SU-DHL-6 (cell line): ENCODE measurements at regions not wholly inside any gene's neighbourhood (a gene's known extent, or its start where the extent isn't known, plus 50 kb on each side); places are given as distances from the start of the nearest gene placed in this dataset.

Source experiments
- H2AFZ ChIP-seq: fragments of 200-600 bp; sonication (generic); 2 replicates; pipeline ENCODE4 v1.6.1; 2014; ENCODE audit warnings: low read depth, mild to moderate bottlenecking, moderate library complexity, mixed read lengths, antibody characterized with exemption, low read length; ENCODE audit not compliant: severe bottlenecking
- H3F3A ChIP-seq: fragments of 200-600 bp; shearing (Covaris generic); 2 replicates; pipeline ENCODE4 v1.6.0; 2016; ENCODE audit warnings: antibody characterized with exemption, mild to moderate bottlenecking; ENCODE audit not compliant: insufficient read depth
- H3K27ac ChIP-seq: fragments of 200-600 bp; sonication (generic); 2 replicates; pipeline ENCODE4 v1.5.1; 2016; ENCODE audit warnings: low read depth, mild to moderate bottlenecking, low read length, moderate library complexity, mixed read lengths
- H3K27me3 ChIP-seq: fragments of 200-600 bp; sonication (generic), shearing (Covaris generic); 2 replicates; pipeline ENCODE4 v1.6.0; 2014; ENCODE audit warnings: mild to moderate bottlenecking, low read length
- H3K36me3 ChIP-seq: fragments of 200-600 bp; sonication (generic); 2 replicates; pipeline ENCODE4 v1.6.1; 2014; ENCODE audit warnings: mild to moderate bottlenecking, low read length, mixed read lengths
- H3K4me2 ChIP-seq: fragments of 300-600, 200-600 bp; shearing (Covaris generic), sonication (generic); 2 replicates; pipeline ENCODE4 v1.6.0; 2014; ENCODE audit warnings: low read length, low read depth, mild to moderate bottlenecking; ENCODE audit not compliant: poor library complexity, severe bottlenecking
- H3K4me3 ChIP-seq: fragments of 200-600 bp; sonication (generic); 2 replicates; pipeline ENCODE4 v1.5.1; 2014; ENCODE audit warnings: antibody characterized with exemption, low read length, mild to moderate bottlenecking, mixed read lengths; ENCODE audit not compliant: insufficient read depth, poor library complexity, severe bottlenecking
- H3K79me2 ChIP-seq: fragments of 200-600 bp; sonication (generic); 2 replicates; pipeline ENCODE4 v1.6.1; 2014; ENCODE audit warnings: mild to moderate bottlenecking, low read length, moderate library complexity; ENCODE audit not compliant: insufficient read depth
- H3K9ac ChIP-seq: fragments of 200-600 bp; sonication (generic); 2 replicates; pipeline ENCODE4 v1.7.0; 2014; ENCODE audit warnings: mild to moderate bottlenecking, low read length
- H3K9me2 ChIP-seq: fragments of 200-600 bp; sonication (generic); replicated peaks from 2 replicates; pipeline ENCODE4 v1.6.1; 2014; ENCODE audit warnings: low read length; ENCODE audit not compliant: insufficient read depth
- H3K9me3 ChIP-seq: fragments of 200-600 bp; sonication (generic); 2 replicates; pipeline ENCODE4 v1.6.1; 2014; ENCODE audit warnings: low read length, mixed read lengths; ENCODE audit not compliant: insufficient read depth
- H4K20me1 ChIP-seq: fragments of 200-600 bp; sonication (generic); 2 replicates; pipeline ENCODE4 v1.6.1; 2014; ENCODE audit warnings: low read depth, mild to moderate bottlenecking, antibody characterized with exemption, low read length, moderate library complexity, mixed read lengths
- CTCF ChIP-seq: fragments of 200-600 bp; sonication (generic); IDR thresholded peaks from one replicate; pipeline ENCODE4 v1.5.1; 2017; ENCODE audit warnings: antibody characterized with exemption, mild to moderate bottlenecking, low read length, moderate library complexity; ENCODE audit not compliant: insufficient read depth, poor library complexity, severe bottlenecking
- EZH2phosphoT487 ChIP-seq: fragments of 200-600 bp; sonication (generic), shearing (Covaris generic); conservative IDR thresholded peaks from 2 replicates; pipeline ENCODE4 v1.6.1; 2018; ENCODE audit warnings: mild to moderate bottlenecking, antibody characterized with exemption, low read length, moderate library complexity, mixed read lengths

GRCh38 chr19:28889941-28890670 is 322.8 kb downstream of the UQCRFS1 start:
- Histone ChIP-seq H2AFZ (no peak overlapping the region), H3K79me2 (no peaks in the 10 kb centered on the region), H3K9me2 (no peaks in the 10 kb centered on the region), H3K9ac (no peak overlapping the region), H3K4me2 (no peak overlapping the region), H3K27me3 (no peaks in the 10 kb centered on the region), H3F3A (no peaks in the 10 kb centered on the region), H4K20me1 (no peaks in the 10 kb centered on the region), H3K4me3 (no peak overlapping the region), H3K36me3 (no peaks in the 10 kb centered on the region), H3K27ac (no peak overlapping the region), H3K9me3 (no peaks in the 10 kb centered on the region)
- no peak for TF ChIP-seq EZH2phosphoT487
- TF ChIP-seq CTCF = no peak

GRCh38 chr19:28887920-28888618 is 324.9 kb downstream of the UQCRFS1 start:
- H3K9ac ChIP-seq = no peak overlapping the region
- no peak overlapping the region for H3K4me3 ChIP-seq
- H3K27ac ChIP-seq = no peak overlapping the region
- no peak overlapping the region for H2AFZ ChIP-seq
- H4K20me1 ChIP-seq = no peaks in the 10 kb centered on the region
- no peaks in the 10 kb centered on the region for H3K9me3 ChIP-seq
- TF ChIP-seq EZH2phosphoT487 (no peak), CTCF (no peak)
- H3F3A ChIP-seq = no peaks in the 10 kb centered on the region
- H3K79me2 ChIP-seq = no peaks in the 10 kb centered on the region
- H3K27me3 ChIP-seq = no peaks in the 10 kb centered on the region
- H3K4me2 ChIP-seq = no peak overlapping the region
- H3K36me3 ChIP-seq = no peaks in the 10 kb centered on the region
- H3K9me2 ChIP-seq = no peaks in the 10 kb centered on the region

GRCh38 chr19:28886708-28887107 is 326.2 kb downstream of the UQCRFS1 start:
- Histone ChIP-seq H3K27ac (no peak overlapping the region), H3K79me2 (no peaks in the 10 kb centered on the region), H2AFZ (no peak overlapping the region), H3K36me3 (no peaks in the 10 kb centered on the region), H3K9me2 (no peaks in the 10 kb centered on the region), H3K4me2 (no peak overlapping the region), H4K20me1 (no peaks in the 10 kb centered on the region), H3K9ac (no peak overlapping the region), H3K4me3 (no peak overlapping the region), H3K27me3 (no peaks in the 10 kb centered on the region), H3K9me3 (no peaks in the 10 kb centered on the region), H3F3A (no peaks in the 10 kb centered on the region)
- TF ChIP-seq EZH2phosphoT487 = no peak
- no peak for TF ChIP-seq CTCF
